Sciatic nerve (tissue), 2 donors: ENCODE measurements at regions not wholly inside any gene's neighbourhood (a gene's known extent, or its start where the extent isn't known, plus 50 kb on each side); places are given as distances from the start of the nearest gene placed in this dataset.
"Not testable (repeated sequence)": the region's sequence is repeated elsewhere in the genome, so short reads cannot be mapped to it uniquely, and the experiment has no call there.

ENCODE experiments used
- ATAC-seq: fragments of 200-7000 bp; cut with Tn5 transposase; one replicate; pipeline ENCODE4 v1.9.1; 2020; ENCODE audit warnings: mild to moderate bottlenecking, moderate library complexity
- DNase-seq: peaks from one replicate; pipeline ENCODE4 v3.0.0-alpha.2; 2020; ENCODE audit warnings: low spot score
- intact Hi-C: fragments of 100-400 bp; cut with DNase I; formaldehyde crosslinking; loops from one replicate; pipeline ENCODE4 v1.14.2; 2022
- donor health status: DM: no; HTN: no; CAD: no.
- donor health status: DM: no; HTN: no; CAD: no.

DNA sequence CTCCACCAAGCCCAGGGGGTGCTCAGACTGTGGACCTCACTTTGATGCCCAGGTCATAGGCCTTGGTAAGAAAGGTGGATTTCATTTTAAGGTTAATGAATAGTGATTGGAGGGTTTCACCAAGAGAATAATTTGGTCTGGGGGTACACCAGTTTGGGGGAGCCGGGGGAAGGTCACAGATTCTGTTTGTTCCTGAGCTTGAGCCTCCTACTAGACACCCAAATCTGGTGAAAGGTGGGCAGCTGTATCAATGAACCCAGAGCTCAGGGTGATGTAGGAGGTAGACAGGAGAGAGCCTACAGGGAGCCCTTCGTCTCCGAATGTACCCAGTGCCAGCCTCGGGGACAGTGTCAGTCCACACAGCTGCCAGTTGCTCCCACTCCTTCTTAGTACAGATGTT lies 63.7 kb upstream of the ATP12A start:
- ATAC-seq (no peak), DNase-seq (no peak)

DNA sequence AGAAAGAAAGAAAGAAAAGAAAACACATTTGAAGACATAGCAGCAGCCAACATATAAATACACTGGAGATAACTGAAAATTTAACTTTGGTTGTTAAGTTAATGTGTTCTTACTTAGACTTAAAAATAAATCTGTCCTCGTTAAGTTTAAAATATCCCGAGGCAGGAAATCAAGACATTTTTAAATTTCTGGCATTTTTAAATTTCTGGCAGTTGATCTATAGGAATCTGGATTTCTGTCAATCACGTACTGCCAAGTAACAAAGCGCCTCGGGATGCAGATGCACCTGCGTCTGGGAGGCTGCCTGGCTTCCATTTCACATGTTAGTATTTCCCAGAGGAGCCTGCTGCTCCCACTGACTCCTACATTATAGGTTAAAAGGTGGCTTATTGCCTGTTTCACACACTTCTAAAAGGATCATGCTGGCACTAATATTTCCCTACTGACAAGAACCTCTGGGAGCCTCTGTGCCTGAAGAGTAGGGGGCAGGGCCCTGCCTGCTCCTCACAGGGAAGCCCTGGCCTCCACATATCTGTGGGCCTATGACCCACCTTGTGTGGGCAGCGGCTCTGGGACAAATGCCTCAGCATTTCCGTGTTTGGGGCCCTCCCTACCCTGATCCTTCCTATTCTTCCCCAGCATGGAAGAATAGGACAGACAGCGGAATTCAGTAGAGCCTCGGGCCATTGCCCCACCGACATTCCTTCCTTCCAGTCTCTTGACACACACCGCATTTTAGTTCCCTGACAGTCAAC lies 62.8 kb upstream of the ATP12A start:
- ATAC-seq = no peak
- DNase-seq = no peak
- intact Hi-C loops = no loop called here

More for the DNA sequence above, 63.7 kb upstream of the ATP12A start:
- intact Hi-C loops = no loop called here

DNA sequence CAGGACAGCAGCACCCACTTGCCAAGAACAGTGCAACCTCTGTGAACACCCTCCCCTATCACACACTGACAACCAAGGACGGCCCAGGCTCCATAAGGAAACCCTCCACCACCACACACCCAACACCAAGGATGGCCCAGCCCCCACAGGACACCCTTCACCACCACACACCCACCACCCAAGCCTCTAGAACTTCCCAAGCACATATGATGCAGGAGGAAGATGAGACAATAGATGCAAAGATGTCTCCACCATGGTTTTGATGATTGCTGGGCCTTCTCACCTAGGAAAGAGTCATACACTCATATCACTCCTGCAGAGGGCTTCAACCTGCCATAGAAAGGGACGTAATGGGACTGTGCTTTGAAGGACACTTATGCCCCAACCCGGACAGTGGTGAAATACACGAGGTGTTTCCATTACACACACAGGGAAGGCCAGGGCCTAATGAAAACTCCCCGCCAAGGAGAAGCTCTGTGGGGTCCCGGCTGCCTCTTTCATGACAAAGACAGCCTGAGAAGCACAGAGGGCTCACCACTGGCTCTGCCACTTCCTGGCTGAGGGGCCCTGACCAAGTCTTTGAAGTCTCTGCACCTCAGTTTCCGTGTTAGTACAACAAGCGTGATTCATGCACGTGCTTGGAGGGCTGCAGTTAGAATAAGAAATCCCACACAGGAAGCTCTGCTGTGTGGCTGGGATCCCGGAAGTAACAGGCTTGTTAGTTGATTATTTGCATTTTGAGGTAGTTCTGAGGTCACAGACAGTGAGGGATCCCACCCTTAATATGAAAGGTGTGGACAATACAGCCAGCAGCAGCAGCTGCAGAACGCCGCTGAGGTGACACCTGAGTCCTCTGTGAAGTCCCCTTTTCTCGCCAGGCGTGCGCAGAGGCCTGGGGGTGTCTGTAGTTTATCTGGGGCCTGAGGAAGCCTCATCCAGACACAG lies 61.9 kb upstream of the ATP12A start:
- DNase-seq (no peak), ATAC-seq (peak; percentile 20)
- intact Hi-C loops = no loop called here

DNA sequence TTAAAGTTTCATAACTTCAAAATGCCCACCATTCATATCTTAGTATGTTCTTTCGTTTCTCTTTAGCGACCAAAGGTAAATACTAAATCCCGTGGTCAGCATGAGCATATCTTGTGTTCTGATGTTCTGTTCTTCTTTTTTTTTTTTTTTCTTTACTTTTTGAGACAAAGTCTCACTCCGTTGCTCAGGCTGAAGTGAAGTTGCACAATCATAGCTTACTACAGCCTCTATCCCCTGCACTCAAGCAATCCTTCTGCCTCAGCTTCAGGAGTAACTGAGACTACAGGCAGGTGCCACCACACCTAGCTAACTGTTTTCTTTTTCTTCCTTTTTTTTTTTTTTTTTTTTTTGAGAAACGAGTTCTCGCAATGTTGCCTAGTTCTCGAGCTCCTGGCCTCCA lies 60.9 kb upstream of the ATP12A start:
- intact Hi-C loops = no loop called here
- no peak for DNase-seq
- no peak for ATAC-seq

DNA sequence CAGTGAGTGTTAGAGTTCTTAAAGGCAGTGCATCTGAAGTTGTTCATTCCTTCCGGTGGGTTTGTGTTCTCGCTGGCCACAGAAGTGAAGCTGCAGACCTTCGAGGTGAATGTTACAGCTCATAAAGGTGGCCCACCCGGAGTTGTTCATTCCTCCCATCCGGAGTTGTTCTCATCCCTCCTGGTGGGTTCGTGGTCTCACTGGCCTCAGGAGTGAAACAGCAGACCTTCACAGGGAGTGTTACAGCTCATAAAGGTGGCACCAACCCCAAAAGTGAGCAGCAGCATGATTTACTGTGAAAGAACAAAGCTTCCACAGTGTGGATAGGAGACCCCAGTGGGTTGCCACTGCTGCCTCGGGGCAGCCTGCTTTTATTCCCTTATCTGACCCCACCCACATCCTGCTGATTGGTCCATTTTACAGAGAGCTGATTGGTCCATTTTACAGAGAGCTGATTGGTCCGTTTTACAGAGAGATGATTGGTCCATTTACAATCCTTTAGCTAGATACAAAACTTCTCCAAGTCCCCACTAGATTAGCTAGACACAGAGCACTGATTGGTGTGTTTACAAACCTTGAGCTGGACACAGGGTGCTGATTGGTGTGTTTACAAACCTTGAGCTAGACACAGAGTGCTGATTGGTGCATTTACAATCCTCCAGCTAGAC lies 57.6 kb upstream of the ATP12A start:
- ATAC-seq, DNase-seq, intact Hi-C loops: not testable (repeated sequence)

DNA sequence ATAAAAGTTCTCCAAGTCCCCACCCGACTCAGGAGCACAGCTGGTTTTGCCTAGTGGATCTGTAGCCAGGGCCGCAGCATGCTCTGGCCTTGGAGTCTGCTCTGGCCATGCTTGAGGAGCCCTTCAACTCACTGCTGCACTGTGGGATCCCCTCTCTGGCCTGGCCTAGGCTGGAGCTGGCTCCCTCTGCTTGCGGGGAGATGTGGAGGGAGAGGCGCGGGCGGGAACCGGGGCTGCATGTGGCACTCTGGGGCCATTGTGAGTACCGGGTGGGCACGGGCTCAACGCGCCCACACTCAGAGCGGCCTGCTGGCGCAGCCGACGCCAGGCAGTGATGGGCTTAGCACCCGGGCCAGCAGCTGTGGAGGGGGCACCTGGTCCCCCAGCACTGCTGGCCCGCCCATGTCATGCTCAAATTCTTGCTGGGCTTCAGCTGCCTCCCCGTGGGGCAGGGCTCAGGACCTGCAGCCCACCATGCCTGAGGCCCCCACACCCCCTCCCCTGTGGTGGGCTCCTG lies 57.0 kb upstream of the ATP12A start:
- ATAC-seq (no peak), DNase-seq (no peak)
- intact Hi-C loops = no loop called here

DNA sequence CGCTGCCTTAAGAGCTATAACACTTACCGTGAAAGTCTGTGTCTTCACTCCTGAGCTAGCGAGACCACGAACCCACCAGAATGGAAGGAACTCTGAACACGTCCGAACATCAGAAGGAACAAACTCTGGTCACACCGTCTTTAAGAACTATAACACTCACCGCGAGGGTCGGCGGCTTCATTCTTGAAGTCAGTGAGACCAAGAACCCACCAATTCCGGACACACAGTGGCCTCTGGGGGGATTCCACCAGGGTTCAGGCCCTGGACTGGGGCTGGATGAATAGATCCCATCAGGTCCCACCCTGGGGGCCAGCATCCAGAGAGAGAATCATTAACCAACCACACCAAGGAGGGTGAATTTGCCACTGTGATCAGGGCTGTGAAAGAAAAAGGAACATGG lies 55.8 kb upstream of the ATP12A start:
- intact Hi-C loops = no loop called here
- DNase-seq = no peak
- no peak for ATAC-seq

DNA sequence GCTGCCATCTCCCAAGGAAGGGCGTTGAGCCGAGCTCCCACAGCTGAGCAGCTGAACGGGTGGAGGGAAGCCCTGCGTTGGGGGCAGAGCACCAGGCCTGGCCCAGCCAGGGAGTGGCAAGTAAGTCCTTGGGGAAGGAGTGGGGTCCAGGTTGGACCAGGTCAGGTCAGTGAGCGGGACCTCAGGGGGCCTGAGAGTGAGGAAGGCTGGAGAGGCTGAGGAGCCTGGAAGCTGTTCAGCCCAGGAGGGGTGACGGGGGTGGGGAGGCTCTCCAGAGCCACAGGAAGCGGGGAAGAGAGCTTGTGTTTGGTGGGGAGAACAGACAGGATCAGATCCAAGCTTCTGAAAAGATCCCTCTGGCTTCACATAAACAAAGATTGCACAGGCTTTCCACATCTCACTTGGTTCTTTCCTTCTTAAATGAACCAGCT lies 55.4 kb upstream of the ATP12A start:
- no peak for DNase-seq

DNA sequence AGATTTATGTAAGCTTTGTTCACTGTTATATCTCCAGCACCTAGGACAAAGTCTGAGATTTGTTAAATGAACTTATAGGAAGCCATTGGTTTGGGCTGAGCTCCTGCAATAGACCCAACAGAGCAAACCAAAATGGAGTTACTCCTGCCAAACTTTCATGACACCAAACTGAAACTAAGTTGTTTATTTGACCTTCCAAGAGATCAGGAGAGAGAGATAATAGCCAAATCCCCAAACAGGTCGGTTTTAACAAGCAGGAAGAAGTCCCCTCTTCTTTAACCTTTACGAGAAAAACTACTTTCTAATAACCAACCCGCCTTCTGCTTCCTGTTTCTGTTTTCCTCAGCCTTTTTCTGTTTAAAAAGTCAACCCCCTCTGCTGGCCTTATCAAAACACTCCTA lies 54.9 kb upstream of the ATP12A start:
- ATAC-seq (no peak), DNase-seq (no peak)
- intact Hi-C loops = no loop called here

More for the DNA sequence above, 55.4 kb upstream of the ATP12A start:
- intact Hi-C loops = no loop called here
- no peak for ATAC-seq

DNA sequence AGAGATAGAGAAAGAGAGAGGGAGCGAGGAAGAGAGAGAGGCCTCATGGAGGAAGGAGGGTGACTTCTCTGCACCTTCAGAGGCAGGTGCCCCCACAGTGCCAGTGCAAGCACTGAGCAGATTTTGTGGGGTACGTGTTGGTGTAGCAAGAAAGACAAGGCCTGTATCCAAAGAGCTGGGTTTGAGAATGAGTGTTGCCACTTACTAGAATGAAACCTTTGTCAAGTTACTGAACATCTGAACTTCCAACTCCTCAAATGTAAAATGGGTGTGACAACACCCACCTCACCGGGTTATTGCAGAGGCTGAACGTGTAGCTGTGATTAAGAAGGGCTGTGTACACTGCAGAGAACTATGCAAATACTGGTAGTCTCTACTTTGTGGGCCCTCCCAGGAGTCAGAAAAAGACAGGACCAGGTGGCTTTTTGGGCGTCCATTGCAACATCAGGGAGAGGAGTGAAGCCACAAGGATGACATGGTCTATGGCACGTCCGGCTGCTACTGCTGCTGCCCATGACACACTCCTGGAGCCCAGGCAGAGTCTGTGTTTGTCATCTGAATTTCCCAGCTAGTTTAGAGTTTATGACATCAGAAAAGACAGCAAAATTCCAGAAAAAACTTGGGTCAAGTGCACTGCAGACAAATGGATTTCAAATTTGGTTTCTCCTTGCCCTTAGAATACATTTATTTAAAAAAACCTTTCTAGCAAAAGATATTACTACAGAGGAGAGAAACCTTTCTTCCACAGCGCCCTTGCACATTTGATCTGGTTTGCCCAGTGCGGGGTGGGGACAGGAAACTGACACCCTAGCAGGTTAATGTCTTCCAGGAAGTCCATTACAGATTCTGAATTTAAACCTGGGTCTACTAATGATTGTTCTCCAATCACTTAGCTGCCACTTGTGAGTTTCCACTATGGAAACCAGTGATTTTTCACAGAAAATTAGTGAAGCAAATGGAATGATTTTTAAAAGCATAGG lies 54.0 kb upstream of the ATP12A start:
- intact Hi-C loops = no loop called here
- no peak for ATAC-seq
- no peak for DNase-seq

DNA sequence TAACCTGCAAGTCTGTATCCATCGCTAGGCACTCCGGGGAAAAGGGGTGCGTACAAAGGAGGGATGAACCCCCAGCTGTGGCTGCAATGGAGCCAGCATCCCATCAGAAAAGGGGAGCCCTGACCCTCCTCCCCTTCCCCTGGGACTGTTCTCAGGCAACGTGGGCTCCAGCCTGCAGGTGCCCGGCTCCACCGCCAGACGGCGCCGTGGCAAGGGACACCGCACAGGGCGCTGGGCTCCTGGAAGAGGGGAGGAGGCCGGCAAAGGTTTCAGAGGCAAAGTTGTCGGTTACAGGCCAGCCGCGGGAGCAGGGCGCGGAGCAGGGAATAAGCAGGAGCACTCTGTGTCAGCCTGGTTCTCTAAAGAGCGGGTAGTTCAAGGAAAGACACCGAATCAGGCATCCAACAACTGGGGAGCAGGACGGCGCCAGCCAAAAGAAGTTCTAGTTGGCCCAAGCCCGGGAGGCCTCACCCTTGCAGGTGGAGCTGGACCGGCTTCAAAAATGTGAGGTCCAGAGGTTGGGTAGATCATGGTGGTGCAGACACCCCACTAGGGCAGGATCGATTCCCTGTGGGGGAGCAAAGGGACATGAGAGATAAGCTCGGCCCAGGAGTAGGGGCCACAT lies 53.0 kb upstream of the ATP12A start:
- ATAC-seq (no peak), DNase-seq (no peak)
- intact Hi-C loops = no loop called here

DNA sequence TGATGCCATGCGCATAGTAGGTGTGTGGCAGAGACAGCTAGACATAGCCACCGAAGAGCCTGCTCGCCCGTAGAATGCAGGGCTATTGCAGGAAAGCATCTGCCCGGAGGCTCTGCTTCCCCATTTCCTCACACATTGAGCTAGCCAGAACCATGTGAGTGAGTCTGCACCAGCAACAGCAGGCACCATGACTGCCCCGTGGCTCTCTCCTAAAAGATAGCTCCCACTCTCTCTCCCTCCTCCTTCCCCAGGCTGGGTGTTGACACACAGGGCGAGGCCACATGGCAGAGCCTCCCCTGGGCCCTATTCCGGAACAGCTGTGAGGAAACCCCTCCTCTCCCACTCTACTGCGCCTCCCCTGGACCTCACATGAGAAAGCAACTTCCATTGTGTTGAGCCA lies 52.3 kb upstream of the ATP12A start:
- intact Hi-C loops = no loop called here
- no peak for DNase-seq
- no peak for ATAC-seq

DNA sequence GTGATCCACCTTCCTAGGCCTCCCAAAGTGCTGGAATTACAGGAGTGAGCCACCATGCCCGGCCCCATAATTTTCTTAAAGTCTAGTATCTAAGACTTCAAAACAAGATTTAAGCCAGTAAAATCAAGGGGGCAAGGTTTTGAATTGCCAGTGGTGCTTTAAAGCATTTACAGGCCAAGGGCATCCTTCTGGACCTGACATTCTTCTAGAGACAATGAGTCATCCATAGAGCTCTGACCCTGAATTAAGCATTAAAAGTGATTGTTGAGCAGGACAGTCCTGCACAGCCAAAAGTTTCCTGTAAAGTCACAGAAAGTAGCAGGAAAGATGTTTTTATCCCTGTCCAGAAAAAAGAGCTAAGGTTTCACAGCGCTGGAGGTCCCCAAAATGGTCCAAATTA lies 50.9 kb upstream of the ATP12A start:
- intact Hi-C loops = no loop called here
- DNase-seq = no peak
- no peak for ATAC-seq

DNA sequence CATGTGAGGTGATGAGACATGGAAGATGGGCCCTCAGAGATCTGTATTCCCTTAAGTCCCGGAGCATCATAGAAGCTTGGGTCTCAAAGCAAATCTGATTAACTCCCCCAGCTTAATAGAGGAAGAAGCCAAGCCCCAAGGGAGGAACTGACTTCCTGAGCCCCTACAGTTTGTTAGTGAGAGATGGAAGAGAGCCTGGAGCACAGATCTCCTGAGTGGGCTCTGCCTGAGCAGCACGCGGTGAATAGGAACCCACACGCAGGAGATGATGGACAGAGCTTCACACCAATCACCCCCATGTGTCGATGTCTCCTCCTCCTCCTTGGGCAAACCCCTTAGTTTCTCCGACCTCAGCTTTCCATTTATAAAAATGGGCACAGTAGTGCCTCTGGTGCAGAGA lies 50.1 kb upstream of the ATP12A start:
- intact Hi-C loops = no loop called here
- no peak for DNase-seq
- ATAC-seq = no peak
